DND-41 (cell line): ENCODE measurements at regions not wholly inside any gene's neighbourhood (a gene's known extent, or its start where the extent isn't known, plus 50 kb on each side); places are given as distances from the start of the nearest gene placed in this dataset.

Experiments
- ATAC-seq: fragments of 200-7000 bp; cut with Tn5 transposase; 3 replicates; pipeline ENCODE4 v1.9.1; 2021; ENCODE audit warnings: low read depth; ENCODE audit not compliant: insufficient read depth
- DNase-seq: peaks from one replicate; pipeline ENCODE4 v3.0.0-alpha.2; 2020
- H2AFZ ChIP-seq: 2 replicates; pipeline ENCODE4 v1.6.0; 2012; ENCODE audit warnings: low read depth, low read length
- H3K27ac ChIP-seq: 2 replicates; pipeline ENCODE4 v1.5.1; 2012; ENCODE audit warnings: low read length, inconsistent platforms
- H3K27me3 ChIP-seq: fragments of 200-600 bp; sonication (generic); 2 replicates; pipeline ENCODE4 v1.6.0; 2012; ENCODE audit warnings: low read length, mild to moderate bottlenecking, inconsistent platforms; ENCODE audit not compliant: insufficient read depth, poor library complexity
- H3K36me3 ChIP-seq: 2 replicates; pipeline ENCODE4 v1.5.1; 2012; ENCODE audit warnings: low read length, inconsistent platforms; ENCODE audit not compliant: insufficient read depth
- H3K4me1 ChIP-seq: 2 replicates; pipeline ENCODE4 v1.5.1; 2012; ENCODE audit warnings: mild to moderate bottlenecking, low read length; ENCODE audit not compliant: insufficient read depth
- H3K4me2 ChIP-seq: 2 replicates; pipeline ENCODE4 v1.6.0; 2012; ENCODE audit warnings: mild to moderate bottlenecking, moderate library complexity, low read length, inconsistent platforms; ENCODE audit not compliant: insufficient read depth
- H3K4me3 ChIP-seq, 2 experiments: fragments of 200-600 bp in 1 of 2; shearing (Covaris generic) in 1 of 2; 2 replicates each; pipeline ENCODE4 v1.5.1; 2012 to 2016; ENCODE audit warnings: inconsistent platforms in 2 of 2, low read length in 2 of 2, mild to moderate bottlenecking in 2 of 2, low read depth in 1 of 2, moderate library complexity in 1 of 2
- H3K79me2 ChIP-seq: 2 replicates; pipeline ENCODE4 v1.6.0; 2012; ENCODE audit warnings: low read length, inconsistent platforms; ENCODE audit not compliant: insufficient read depth
- H3K9ac ChIP-seq: 2 replicates; pipeline ENCODE4 v1.6.0; 2012; ENCODE audit warnings: low read depth, mild to moderate bottlenecking, inconsistent platforms, low read length, moderate library complexity
- H3K9me3 ChIP-seq: 2 replicates; pipeline ENCODE4 v1.5.1; 2012; ENCODE audit warnings: low read length, moderate library complexity, mild to moderate bottlenecking, inconsistent platforms; ENCODE audit not compliant: insufficient read depth, severe bottlenecking
- H4K20me1 ChIP-seq: 2 replicates; pipeline ENCODE4 v1.6.0; 2012; ENCODE audit warnings: low read length; ENCODE audit not compliant: insufficient read depth
- CTCF ChIP-seq: IDR thresholded peaks from 2 replicates; pipeline ENCODE4 v1.5.1; 2012; ENCODE audit warnings: borderline replicate concordance, low read length, moderate library complexity, mild to moderate bottlenecking; ENCODE audit not compliant: poor library complexity, severe bottlenecking; ENCODE audit errors: extremely low read depth
- EZH2 ChIP-seq: IDR thresholded peaks from 3 replicates; pipeline ENCODE4 v1.6.1; 2012; ENCODE audit warnings: borderline replicate concordance, low read depth, mild to moderate bottlenecking, moderate library complexity, low read length, inconsistent platforms; ENCODE audit not compliant: severe bottlenecking

GRCh38 chr2:129794540-129794939 is 184.9 kb upstream of the RAB6C start:
- no peak for ATAC-seq

GRCh38 chr2:129796225-129796624 is 183.2 kb upstream of the RAB6C start:
- Histone ChIP-seq H3K4me1 (no peaks in the 10 kb centered on the region), H3K36me3 (no peaks in the 10 kb centered on the region), H3K9me3 (no peaks in the 10 kb centered on the region), H4K20me1 (no peaks in the 10 kb centered on the region), H2AFZ (no peak overlapping the region), H3K4me3 (no peak overlapping the region), H3K27ac (no peak overlapping the region), H3K27me3 (peaks cover 6% of the 10 kb centered on the region), H3K79me2 (no peaks in the 10 kb centered on the region), H3K4me2 (no peak overlapping the region), H3K9ac (no peak overlapping the region)
- no peak for TF ChIP-seq EZH2
- DNase-seq, result no peak
- no peak for ATAC-seq

More at GRCh38 chr2:129794540-129794939, 184.9 kb upstream of the RAB6C start:
- no peaks in the 10 kb centered on the region for H4K20me1 ChIP-seq
- no peaks in the 10 kb centered on the region for H3K27me3 ChIP-seq
- H3K9me3 ChIP-seq, result no peaks in the 10 kb centered on the region
- H3K4me2 ChIP-seq, result no peak overlapping the region
- no peak for TF ChIP-seq CTCF
- TF ChIP-seq EZH2, result no peak
- no peaks in the 10 kb centered on the region for H3K36me3 ChIP-seq
- no peak overlapping the region for H3K27ac ChIP-seq
- H3K4me3 ChIP-seq, result no peak overlapping the region
- H3K9ac ChIP-seq, result no peak overlapping the region
- no peak overlapping the region for H2AFZ ChIP-seq
- H3K4me1 ChIP-seq, result no peaks in the 10 kb centered on the region
- DNase-seq, result no peak
- H3K79me2 ChIP-seq, result no peaks in the 10 kb centered on the region

GRCh38 chr2:129796801-129797488 is 182.5 kb upstream of the RAB6C start:
- H3K27me3 ChIP-seq, result peaks cover 6% of the 10 kb centered on the region
- no peaks in the 10 kb centered on the region for H3K9me3 ChIP-seq
- no peak for ATAC-seq

More at GRCh38 chr2:129796801-129797488, 182.5 kb upstream of the RAB6C start:
- Histone ChIP-seq H3K27ac (no peak overlapping the region), H3K4me3 (no peak overlapping the region), H4K20me1 (no peaks in the 10 kb centered on the region), H3K36me3 (no peaks in the 10 kb centered on the region), H3K79me2 (no peaks in the 10 kb centered on the region), H3K4me2 (no peak overlapping the region), H2AFZ (no peak overlapping the region), H3K4me1 (no peaks in the 10 kb centered on the region), H3K9ac (no peak overlapping the region)
- no peak for DNase-seq
- TF ChIP-seq CTCF (no peak), EZH2 (no peak)
